GM12892 (cell line): ENCODE measurements at regions not wholly inside any gene's neighbourhood (a gene's known extent, or its start where the extent isn't known, plus 50 kb on each side); places are given as distances from the start of the nearest gene placed in this dataset.

Source experiments
- POLR2A ChIP-seq: IDR thresholded peaks from 2 replicates; pipeline ENCODE4 v1.6.1; 2011; ENCODE audit warnings: low read depth, low read length, control low read depth
- POLR2AphosphoS5 ChIP-seq: IDR thresholded peaks from 2 replicates; pipeline ENCODE4 v1.6.1; 2011; ENCODE audit warnings: low read depth, low read length, control low read depth
- TAF1 ChIP-seq: IDR thresholded peaks from 2 replicates; pipeline ENCODE4 v1.6.1; 2011; ENCODE audit warnings: low read depth, mild to moderate bottlenecking, control low read depth, low read length, borderline replicate concordance

DNA sequence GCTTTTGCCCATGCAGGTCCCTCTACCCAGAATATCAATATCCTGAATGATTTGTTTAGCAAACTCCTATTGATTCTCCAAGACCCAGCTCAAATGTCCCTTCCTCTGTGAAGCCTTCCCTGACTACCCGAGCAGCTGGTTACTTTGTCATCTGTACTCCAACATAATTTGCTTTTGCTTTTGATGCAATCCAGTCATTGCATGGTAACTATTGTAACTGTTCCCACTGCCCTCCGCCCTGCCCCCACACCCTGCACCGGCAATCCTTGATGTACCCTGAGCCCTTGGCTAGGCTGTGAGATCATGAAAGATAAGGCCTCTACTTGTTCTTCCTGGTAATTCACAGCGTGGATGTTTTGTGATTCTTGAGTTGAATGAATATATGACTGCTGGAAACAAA, 119.9 kb upstream of the BOD1 start:
- no peak for TF ChIP-seq POLR2A
- TF ChIP-seq POLR2AphosphoS5, result no peak
- no peak for TF ChIP-seq TAF1
